HL-60 (cell line): ENCODE measurements at regions not wholly inside any gene's neighbourhood (a gene's known extent, or its start where the extent isn't known, plus 50 kb on each side); places are given as distances from the start of the nearest gene placed in this dataset.

ENCODE experiments used
- DNase-seq, 2 experiments: peaks; one replicate each; pipeline ENCODE4 v3.0.0-alpha.2; 2010 to 2020; ENCODE audit warnings: low read depth in 1 of 2, low spot score in 1 of 2
- H3K27ac ChIP-seq: fragments of 250-450 bp; sonication (Bioruptor Pico); replicated peaks from 2 replicates; pipeline ENCODE4 v1.5.1; 2020; ENCODE audit warnings: mild to moderate bottlenecking, moderate library complexity
- H3K27me3 ChIP-seq: fragments of 250-450 bp; sonication (Bioruptor Pico); 2 replicates; pipeline ENCODE4 v1.5.1; 2021; ENCODE audit warnings: mild to moderate bottlenecking, moderate library complexity; ENCODE audit not compliant: insufficient read depth, poor library complexity, severe bottlenecking
- H3K4me3 ChIP-seq: replicated peaks from 2 replicates; pipeline ENCODE4 v1.5.1; 2011; ENCODE audit warnings: mild to moderate bottlenecking, control low read depth, low read length; ENCODE audit not compliant: insufficient read depth
- CTCF ChIP-seq: IDR thresholded peaks from one replicate; pipeline ENCODE4 v1.5.1; 2011; ENCODE audit warnings: low read length, control low read depth, inconsistent platforms; ENCODE audit not compliant: insufficient read depth
- GABPA ChIP-seq: IDR thresholded peaks from 2 replicates; pipeline ENCODE4 v1.6.1; 2012; ENCODE audit warnings: low read depth
- POLR2AphosphoS5 ChIP-seq: IDR thresholded peaks from 2 replicates; pipeline ENCODE4 v1.6.1; 2012; ENCODE audit warnings: low read depth
- REST ChIP-seq: IDR thresholded peaks from 2 replicates; pipeline ENCODE4 v1.6.1; 2012; ENCODE audit warnings: low read depth; ENCODE audit not compliant: insufficient replicate concordance
- SPI1 ChIP-seq: IDR thresholded peaks from 2 replicates; pipeline ENCODE4 v1.6.1; 2012; ENCODE audit warnings: low read depth, mild to moderate bottlenecking, borderline replicate concordance

GRCh38 chr18:67692811-67693210 lies 176.3 kb upstream of the DSEL start:
- TF ChIP-seq REST (no peak), POLR2AphosphoS5 (no peak), GABPA (no peak), SPI1 (no peak), CTCF (no peak)
- Histone ChIP-seq H3K4me3 (no peak overlapping the region), H3K27ac (no peak overlapping the region), H3K27me3 (no peaks in the 10 kb centered on the region)
- no peak for DNase-seq

- Histone ChIP-seq H3K27ac (no peak overlapping the region), H3K4me3 (no peak overlapping the region), H3K27me3 (no peaks in the 10 kb centered on the region)
- DNase-seq = no peak
- TF ChIP-seq REST (no peak), GABPA (no peak), POLR2AphosphoS5 (no peak), CTCF (no peak), SPI1 (no peak)
These were observed 166.0 kb upstream of the DSEL start for GRCh38 chr18:67682516-67682915.

- no peak for DNase-seq
- no peak for TF ChIP-seq GABPA
- TF ChIP-seq CTCF = no peak
- TF ChIP-seq POLR2AphosphoS5 = no peak
- TF ChIP-seq REST = no peak
- no peak for TF ChIP-seq SPI1
- H3K27me3 ChIP-seq = no peaks in the 10 kb centered on the region
- no peak overlapping the region for H3K4me3 ChIP-seq
- no peak overlapping the region for H3K27ac ChIP-seq
These were observed 161.0 kb upstream of the DSEL start for GRCh38 chr18:67677489-67677888.
